IPS DF 4.7 (cell line): ENCODE measurements at regions not wholly inside any gene's neighbourhood (a gene's known extent, or its start where the extent isn't known, plus 50 kb on each side); places are given as distances from the start of the nearest gene placed in this dataset.
"Not testable (repeated sequence)": the region's sequence is repeated elsewhere in the genome, so short reads cannot be mapped to it uniquely, and the experiment has no call there.

Experiments
- DNase-seq: peaks from one replicate; pipeline ENCODE4 v3.0.0-alpha.2; 2013; ENCODE audit warnings: low spot score; ENCODE audit errors: extremely low read depth

DNA sequence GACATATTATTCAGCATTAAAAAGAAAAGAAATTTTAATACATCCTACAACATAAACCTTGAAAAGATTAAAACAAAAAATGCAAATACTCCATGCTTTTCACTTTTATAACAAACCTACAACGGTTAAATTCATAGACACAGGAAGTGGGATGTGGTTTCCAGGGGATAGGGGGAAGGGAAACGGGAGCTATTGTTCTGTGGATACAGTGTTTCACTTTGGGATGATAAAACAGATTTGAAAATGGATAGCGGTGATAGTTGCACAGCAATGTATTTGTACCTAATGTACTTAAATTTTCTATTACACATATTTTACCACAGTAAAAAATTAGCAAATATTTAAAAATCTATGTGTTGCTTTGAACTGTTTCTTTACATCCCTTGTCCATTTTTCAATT lies 368.0 kb downstream of the CDY2B start:
- DNase-seq, result not testable (repeated sequence)

DNA sequence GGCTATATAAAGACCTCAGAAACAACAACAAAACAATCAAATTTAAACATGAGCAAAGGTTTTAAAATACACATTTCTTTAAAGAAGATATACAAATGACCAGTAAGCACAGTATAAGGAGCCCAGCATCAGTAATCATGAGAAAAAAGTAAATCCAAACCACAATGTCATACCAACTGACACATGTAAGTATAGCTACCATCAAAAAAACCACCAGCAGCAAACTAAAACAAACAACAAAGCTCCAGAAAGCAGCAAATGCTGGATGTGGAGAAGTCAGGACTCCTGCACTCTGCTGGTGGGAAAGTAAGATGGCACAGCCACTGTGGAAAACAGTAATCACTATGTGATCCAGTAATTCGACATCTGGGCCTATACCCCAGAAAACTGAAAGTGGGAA lies 368.5 kb downstream of the CDY2B start:
- not testable (repeated sequence) for DNase-seq

DNA sequence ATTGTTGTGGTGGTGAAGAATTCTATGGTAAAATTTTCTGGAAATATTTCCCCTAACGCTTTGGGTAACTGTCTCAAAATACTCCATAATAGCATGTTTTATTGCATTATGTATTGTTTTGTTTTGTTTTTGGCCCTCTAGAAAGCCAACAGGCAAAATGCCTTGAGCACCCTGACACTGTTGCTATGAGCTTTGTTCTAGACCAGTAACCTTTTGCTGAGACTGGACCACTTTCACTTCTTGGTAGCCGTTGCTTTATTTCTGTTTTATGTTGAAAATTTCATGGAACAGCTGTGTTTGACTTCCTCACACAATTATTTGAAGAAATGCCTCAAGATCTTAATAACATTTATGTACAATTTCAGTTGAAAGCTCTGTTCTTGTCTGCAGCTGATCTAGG lies 374.2 kb downstream of the CDY2B start:
- not testable (repeated sequence) for DNase-seq

DNA sequence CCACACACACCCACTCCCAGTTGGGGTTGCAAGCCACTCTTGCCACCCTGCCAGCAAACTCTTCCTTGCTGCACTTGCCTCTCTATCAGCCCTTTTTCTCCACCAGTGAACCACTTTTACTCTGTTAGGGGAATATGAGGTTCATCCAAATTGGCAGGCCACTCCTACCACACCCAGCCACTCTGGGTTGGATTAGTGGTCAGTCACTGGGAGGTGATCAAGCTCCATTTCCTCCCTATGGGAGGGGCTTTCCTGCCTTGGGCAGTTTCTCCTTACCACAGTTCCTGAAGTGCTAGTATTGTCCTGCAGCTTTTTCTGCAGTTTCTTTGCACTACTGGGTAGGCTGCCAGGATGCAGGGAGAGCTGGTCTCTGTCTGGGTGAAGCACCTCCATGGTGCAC lies 395.3 kb downstream of the CDY2B start:
- not testable (repeated sequence) for DNase-seq

DNA sequence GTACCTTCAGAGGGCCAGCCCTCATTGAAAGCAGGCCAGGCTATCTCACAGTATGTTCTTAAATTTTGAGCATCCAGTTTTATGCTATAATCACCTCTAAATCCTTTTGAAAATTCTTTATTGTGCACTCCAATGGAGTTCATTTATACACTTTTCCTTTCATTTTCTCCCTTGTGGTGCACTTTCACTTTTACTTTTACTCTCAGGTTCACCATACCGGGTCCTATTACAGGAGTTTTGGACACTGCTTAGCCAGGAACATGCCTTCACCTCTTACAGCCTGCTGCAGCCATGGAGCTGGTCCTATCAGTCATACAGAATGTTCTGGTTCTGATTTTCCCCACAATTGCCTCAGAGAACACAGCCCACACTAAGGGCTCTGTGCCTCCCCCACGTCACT lies 395.9 kb downstream of the CDY2B start:
- not testable (repeated sequence) for DNase-seq

DNA sequence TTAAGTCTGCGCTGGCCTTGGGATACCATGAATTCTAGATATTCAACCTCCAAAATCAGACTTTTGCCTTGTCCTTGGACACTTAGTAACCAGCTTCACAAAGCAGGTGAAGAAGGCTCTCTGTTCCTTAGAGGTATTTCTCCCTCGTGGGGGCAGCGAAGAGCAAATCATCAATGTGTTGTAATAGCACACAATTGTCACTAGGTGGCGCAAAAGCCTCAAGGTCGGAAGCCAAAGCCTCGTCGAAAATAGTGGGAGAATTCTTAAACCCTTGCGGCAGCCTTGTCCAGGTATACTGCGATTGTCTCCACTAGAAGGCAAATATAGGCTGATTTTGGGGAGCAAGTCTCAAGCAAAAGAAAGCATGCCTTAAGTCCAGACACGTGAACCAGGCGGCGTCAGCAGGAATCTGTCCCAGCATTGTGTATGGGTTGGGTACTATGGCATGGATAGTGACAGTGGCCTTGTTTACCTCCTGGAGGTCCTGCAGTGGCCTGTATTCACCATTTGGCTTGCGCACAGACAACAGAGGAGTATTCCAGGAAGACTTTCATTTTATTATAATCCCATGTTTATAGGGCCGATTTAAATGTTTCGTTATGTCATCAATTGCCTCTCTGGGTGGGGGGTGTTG lies 398.5 kb downstream of the CDY2B start:
- DNase-seq, result not testable (repeated sequence)

DNA sequence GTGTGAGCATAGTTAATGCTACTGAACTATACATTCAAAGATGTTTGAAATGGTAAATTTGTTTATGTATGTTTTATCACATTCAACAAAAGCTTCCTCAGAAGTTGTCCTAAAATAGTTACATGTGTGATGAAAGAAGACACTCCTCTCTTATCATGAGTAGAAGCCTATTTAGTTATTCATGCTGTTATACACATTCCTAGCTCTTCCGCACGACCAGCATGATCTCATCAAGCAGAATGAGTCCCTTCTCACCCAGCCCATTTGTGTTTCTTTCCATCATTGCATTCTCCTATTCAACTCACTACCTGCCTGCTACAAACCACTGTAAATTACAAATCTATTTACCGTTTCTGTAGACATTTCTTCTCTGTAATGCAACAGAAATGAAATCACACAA lies 408.0 kb downstream of the CDY2B start:
- not testable (repeated sequence) for DNase-seq

DNA sequence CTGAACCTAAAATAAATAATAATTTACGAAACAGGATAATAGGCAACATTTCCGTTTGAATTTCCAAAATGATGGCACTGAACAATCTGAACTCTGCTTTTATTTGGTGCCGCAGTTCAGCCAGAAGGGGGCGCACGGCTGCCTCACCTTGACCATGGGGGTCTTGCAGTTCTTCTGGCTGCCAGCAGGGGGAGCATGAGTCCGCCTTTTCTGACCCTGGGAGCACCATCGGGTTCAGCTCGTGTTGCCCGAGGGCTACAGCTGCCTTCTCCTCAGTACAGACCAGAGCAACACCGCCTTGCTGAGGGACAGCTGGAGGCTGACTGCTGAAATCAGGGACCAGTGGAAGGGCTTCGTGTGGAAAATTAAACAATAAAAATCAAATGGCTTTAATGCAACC lies 420.3 kb downstream of the CDY2B start:
- DNase-seq, result not testable (repeated sequence)

DNA sequence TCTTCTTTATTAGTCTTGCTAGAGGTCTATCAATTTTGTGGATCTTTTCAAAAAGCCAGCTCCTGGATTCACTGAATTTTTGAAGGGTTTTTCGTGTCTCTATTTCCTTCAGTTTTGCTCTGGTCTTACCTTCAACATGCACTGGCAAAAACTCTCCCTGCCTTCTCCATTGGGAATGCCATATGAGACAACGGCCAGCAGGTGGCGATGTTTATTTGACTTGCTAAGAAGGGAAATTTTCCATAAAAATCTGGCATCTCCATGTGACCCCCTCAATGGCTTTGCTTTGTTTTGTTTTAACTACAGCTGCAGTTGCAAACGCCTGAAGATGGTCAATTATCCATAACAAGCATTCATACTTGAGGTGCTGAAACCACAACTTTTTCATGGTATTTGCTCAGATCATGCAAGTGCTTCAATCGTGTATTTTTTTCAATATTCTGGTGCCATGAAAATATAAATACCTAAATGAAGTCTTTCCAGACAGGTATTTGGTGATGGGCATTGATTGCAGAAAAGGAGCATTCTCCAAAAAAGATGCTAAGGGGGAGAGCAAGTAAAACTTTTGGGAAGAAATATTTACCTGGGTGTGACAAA lies 449.4 kb downstream of the CDY2B start:
- peak; percentile 3 for DNase-seq

DNA sequence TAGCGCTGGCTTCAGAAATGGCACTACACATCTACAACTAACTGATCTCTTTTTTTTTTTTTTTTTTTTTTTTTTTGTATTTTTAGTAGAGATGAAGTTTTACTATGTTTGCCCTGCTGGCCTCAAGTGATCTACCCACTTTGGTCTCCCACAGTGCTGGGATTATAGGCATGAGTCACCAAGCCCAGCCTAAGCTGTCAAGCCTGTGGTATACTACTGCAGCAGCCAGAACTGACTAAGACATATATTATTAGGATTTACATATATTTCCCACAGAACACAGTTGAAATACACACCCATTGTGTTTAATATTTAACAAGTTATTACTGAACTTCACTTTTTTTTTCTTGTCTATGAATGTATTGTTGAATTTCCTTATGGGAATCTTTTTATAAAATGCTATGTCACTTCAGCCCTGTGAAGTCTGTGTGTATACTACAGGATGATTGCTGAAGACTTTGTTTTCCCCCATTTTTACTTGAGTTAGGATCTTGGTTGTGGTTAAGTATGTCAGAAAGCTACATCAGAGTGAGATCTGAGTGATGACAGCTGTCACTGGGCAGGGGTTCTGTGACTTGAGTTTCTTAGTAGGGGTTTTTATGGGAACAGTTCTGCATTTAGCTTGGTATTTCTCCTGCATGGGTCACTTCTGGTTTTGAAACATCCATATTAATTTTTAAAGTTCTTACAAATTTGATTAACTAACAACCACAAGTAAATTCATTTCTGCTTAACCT lies 481.5 kb downstream of the CDY2B start:
- no peak for DNase-seq

DNA sequence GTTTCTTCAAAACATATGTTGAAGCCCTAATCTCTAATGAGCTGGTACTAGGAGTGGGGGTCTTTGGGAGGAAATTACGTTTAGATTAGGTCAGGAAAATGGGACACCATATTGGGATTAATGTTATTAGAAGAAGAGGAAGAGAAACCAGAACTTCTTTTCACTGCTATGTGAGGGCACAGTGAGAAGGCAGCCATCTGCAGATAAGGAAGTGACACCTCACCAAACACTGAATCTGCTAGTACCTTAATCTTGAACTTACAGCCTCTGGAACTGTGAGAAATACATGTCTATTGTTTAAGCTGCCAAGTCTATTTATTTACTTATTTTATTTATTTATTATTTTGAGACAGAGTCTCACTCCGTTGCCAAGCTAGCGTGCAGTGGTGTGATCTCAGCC lies 482.4 kb downstream of the CDY2B start:
- no peak for DNase-seq

DNA sequence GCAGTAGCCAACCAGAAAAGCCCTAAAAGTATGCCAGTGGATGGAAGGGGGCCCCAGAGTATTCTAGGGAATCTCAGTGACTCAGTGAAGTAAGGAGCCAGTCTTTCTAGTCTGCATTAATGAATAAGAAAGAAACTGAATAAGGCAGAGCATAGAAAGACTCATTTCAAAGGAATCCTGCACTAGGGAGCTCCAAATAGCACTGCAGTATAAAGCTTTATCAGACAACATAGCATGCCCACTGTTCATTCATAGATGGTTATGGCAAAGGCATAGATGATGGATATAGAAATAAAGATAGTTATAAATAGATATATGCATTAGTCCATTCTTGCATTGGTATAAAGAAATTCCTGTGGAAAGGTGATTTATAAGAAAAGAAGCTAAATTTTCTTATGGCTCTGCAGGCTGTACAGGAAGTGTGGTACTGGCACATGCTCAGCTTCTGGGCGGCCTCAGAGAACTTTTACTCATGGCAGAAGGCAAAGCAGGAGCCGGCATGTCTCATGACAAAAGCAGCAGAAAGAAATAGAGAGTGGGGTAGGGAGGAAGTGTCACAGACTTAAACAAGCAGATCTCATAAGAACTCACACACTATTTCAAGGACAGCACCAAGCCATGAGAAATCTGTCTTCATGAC lies 498.5 kb downstream of the CDY2B start:
- DNase-seq, result no peak

DNA sequence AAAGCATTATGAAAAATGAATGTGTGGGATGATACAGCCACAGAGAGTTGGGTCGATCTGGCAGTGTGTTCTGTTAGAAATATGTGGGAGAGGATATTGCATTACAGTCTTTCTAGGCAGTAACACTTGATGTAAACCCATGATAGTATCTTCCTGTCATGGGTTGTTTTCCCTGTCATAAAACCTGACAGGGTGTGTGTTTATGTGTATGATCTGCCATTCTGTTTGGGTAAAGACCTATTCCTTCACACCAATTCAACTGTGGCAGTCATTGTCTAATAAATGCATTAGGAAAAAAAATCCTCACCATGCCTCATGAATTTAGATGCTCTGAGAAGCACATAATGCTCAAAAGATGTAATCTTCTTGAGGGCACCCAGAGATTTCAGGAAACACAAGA lies 501.7 kb downstream of the CDY2B start:
- no peak for DNase-seq

DNA sequence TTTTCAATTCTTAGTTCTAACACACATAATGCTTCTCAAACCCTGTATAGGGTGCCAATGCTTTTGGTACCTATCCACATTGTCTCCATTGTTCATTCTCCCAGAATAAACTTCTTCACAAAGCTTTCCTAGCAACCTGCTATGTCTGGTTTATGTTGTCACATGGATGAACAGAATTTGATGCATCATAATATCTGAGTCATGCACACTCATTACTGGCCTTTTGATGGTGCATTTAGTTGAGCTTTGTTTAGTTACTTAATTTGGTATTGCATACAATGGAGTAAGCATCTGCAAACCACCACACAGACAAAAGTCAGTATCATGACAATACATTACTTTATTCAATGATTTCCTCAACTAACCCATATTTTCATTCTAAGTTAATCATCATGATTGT lies 511.6 kb downstream of the CDY2B start:
- DNase-seq, result no peak

DNA sequence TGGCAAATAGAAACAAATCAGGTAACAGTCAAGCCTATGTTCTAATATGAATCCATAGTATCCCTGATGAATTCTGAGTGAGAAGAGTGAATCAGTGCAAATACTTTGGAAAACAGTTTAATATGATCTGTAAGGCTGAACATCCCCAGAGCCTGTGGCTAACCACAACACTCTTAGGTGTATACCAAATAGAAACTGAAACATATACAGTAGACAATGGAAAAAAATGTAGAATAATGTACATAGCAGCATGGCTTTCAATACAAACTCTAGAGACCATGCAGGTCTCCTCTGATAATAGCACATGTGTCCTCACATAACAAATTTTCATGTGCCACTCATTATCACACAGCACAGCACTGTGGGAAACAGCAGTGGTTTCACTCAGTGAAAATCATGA lies 513.6 kb downstream of the CDY2B start:
- no peak for DNase-seq

DNA sequence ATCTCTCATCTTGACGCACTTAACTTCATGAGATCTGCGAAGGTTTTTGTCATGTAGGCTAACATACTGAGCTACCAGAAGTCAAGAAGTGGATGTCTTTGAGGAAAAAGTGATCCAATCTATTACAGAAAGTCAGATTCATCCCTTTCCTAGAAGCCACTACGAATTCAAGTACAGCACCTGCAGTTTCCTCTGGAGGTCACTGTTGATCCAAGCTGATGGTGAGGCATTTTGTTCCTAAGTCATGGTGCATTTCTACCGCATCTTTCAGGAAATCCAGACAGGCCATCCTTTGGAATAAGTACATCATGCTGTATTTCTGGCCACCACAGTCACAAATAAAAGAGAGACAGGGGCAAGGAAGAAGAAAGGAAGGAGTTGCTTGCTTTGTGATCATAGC lies 541.0 kb downstream of the CDY2B start:
- peak; percentile 5 for DNase-seq

DNA sequence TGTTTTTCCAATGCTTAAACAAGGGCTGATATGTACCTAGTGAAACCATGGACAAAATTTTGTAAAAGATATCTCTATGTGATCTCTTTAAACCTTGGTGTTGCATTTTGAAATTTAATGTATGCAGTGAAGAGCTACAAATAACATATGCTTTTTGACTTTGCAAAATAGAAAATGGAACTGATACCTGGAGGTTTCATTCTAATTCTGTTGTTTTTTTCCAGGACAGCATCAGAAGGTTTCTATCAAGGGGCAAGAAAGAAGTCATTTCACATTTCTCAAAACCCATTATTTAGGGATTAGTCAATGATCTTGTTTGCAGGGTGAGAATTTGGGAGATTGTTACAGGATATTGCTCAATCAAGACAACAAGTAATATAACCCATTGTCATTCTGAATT lies 549.3 kb downstream of the CDY2B start:
- no peak for DNase-seq

DNA sequence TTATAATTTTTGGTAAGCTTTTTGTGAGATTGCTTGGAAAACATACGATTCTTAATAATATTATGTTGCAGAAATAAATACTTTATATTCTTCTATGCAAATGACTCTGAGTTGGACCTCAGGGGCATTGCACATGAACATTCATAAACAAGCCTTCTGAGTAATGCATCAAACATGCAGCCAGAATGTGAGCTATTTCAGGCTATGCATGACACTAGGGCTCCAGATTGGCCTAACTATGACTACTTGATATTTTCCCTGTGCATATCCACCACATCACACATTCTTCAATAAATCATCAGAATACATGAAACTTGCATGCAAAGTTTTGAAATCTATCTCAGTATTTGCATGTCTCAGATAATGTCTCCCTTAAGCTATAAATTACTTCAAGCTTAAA lies 560.1 kb downstream of the CDY2B start:
- no peak for DNase-seq

DNA sequence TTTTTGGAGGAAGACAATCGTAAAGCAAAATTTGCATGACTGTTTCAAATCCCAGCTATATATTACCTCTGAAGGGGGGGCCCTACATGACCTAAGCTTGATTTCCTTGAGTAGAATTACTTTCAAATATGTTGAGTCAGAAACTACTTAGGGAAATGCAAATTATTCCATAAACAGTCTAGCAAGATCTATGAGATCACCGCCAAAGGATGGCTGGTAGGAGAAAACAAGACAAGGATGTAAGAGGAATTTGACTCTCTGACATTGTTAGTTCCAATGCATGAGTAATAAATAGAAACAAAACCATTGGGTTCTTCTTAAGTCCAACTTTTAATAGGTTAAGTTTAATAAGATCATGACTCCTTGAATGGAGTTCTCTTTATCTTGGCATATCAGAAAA lies 561.4 kb downstream of the CDY2B start:
- no peak for DNase-seq

DNA sequence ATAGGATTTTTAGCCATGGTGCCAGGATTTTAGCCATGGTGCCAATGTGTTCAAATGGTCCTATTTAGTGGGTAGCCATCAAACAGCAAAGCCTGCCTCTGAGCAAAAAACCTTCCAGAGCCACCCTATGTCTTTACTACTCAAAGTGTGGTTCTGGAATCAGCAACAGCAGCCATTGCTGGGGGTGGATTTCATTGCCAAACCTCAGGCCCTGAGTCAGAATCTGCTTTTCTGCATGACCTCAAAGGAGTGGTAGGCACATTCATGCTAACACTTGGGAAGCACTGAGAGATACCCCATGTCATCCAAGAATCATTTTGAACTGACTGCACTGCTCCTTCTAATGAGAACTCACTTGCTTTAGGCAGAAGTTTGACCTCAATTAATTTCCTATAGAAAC lies 603.0 kb downstream of the CDY2B start:
- DNase-seq, result no peak

DNA sequence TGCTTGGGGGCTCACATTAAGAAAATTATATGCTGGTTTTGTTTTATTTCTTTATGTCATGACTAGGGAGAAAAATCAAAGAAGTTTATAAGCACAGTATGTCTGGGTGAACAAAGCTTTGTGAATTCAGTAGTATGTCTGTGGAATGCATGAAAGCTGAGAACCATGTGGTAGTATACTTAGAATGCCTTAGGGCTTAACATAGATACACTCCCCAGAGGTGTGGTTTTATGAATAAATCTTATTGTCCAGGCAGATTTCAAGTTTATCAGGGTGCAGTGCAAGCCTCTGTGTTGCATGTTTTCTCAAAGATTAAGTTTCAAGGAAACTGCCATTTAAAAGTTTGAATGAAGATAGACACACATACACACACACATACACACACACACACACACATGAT lies 620.5 kb downstream of the CDY2B start:
- DNase-seq, result no peak

DNA sequence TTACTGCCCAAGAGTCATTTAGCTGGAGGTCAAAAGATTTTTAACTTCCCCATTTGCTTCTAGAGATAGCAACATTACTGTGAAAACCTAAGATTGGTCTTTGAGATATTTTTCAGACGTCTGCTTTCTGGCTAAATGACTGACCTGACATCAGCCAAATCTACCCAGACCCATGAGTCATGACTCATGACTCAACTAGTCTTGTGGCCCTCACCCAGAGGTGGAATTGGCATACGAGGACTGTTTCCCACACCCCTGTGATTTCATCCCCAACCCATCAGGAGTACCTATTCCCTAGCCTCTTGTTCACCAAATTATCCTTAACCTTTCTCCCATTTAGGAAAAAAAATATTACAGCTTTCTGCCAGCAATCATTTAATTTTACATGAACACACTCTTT lies 641.6 kb downstream of the CDY2B start:
- DNase-seq, result no peak
